ENCODE measurements at regions not wholly inside any gene's neighbourhood (a gene's known extent, or its start where the extent isn't known, plus 50 kb on each side); places are given as distances from the start of the nearest gene placed in this dataset.

- no peak overlapping the region for H3K27ac ChIP-seq
- ChIA-PET CTCF (interaction anchor here (0.8 kb wide), 1 partner anchor 13 kb away, joined by 3 read pairs; no protein-coding TSS in a partner anchor), POLR2A (ENCODE audit: low non-redundant PET) (no interaction called here)
- DNase-seq (ENCODE audit: low spot score): no peak
- no peak for TF ChIP-seq CTCF (conservative IDR thresholded peaks at IDR 0.05; ENCODE audit: low read depth)
Measured at GRCh38 chr10:131560166-131560565, 248.6 kb upstream of the TCERG1L start.

- no peak overlapping the region for H3K27ac ChIP-seq
- POLR2A ChIA-PET (ENCODE audit: low non-redundant PET): no interaction called here
- TF ChIP-seq CTCF (conservative IDR thresholded peaks at IDR 0.05; ENCODE audit: low read depth): no peak
- DNase-seq (ENCODE audit: low spot score): no peak
- CTCF ChIA-PET: interaction anchor here (0.8 kb wide), 1 partner anchor 106 kb away, joined by 4 read pairs; no protein-coding TSS in a partner anchor
Measured at GRCh38 chr10:131560706-131561355, 249.3 kb upstream of the TCERG1L start.

- ChIA-PET CTCF (no interaction called here), POLR2A (ENCODE audit: low non-redundant PET) (no interaction called here)
- no peak for DNase-seq (ENCODE audit: low spot score)
- TF ChIP-seq CTCF (conservative IDR thresholded peaks at IDR 0.05; ENCODE audit: low read depth): no peak
- no peak overlapping the region for H3K27ac ChIP-seq
Measured at GRCh38 chr10:131561897-131562296, 250.4 kb upstream of the TCERG1L start.

GRCh38 chr10:131563411-131563810 lies 251.9 kb upstream of the TCERG1L start:
- no peak for TF ChIP-seq CTCF (conservative IDR thresholded peaks at IDR 0.05; ENCODE audit: low read depth)
- ChIA-PET POLR2A (ENCODE audit: low non-redundant PET) (no interaction called here), CTCF (interaction anchor here (0.6 kb wide), 1 partner anchor 269 kb away, joined by 4 read pairs; no protein-coding TSS in a partner anchor)
- H3K27ac ChIP-seq: no peak overlapping the region
- no peak for DNase-seq (ENCODE audit: low spot score)

- TF ChIP-seq CTCF (conservative IDR thresholded peaks at IDR 0.05; ENCODE audit: low read depth): no peak
- ChIA-PET POLR2A (ENCODE audit: low non-redundant PET) (no interaction called here), CTCF (interaction anchor here (0.6 kb wide), 2 partner anchors 25 to 303 kb away, joined by 3 read pairs; no protein-coding TSS in a partner anchor)
- no peak for DNase-seq (ENCODE audit: low spot score)
- H3K27ac ChIP-seq: no peak overlapping the region
Measured at GRCh38 chr10:131567279-131568162, 256.0 kb upstream of the TCERG1L start.

- CTCF ChIA-PET: interaction anchor here (0.6 to 1.7 kb wide), 2 partner anchors 12 to 164 kb away, joined by 3 to 5 read pairs; no protein-coding TSS in a partner anchor
- POLR2A ChIA-PET (ENCODE audit: low non-redundant PET): no interaction called here
- H3K27ac ChIP-seq: no peak overlapping the region
- TF ChIP-seq CTCF (conservative IDR thresholded peaks at IDR 0.05; ENCODE audit: low read depth): no peak
- DNase-seq (ENCODE audit: low spot score): no peak
Measured at GRCh38 chr10:131568866-131569265, 257.3 kb upstream of the TCERG1L start.
